Neural cell (in vitro differentiated cells): ENCODE measurements at regions not wholly inside any gene's neighbourhood (a gene's known extent, or its start where the extent isn't known, plus 50 kb on each side); places are given as distances from the start of the nearest gene placed in this dataset.

Experiments used
- EZH2 ChIP-seq: fragments of 200-600, 300-800 bp; shearing (Covaris generic), sonication (generic); IDR thresholded peaks from 2 replicates; pipeline ENCODE4 v1.6.1; 2014; ENCODE audit warnings: antibody characterized with exemption, low read length, borderline replicate concordance, mild to moderate bottlenecking; ENCODE audit not compliant: insufficient read depth, poor library complexity, severe bottlenecking
- MXI1 ChIP-seq: fragments of 450-650 bp; conservative IDR thresholded peaks from 2 replicates; pipeline ENCODE4 v1.6.1; 2014; ENCODE audit warnings: antibody characterized with exemption, mild to moderate bottlenecking; ENCODE audit not compliant: poor library complexity, severe bottlenecking
- POLR2AphosphoS5 ChIP-seq: IDR thresholded peaks from 2 replicates; pipeline ENCODE4 v1.6.1; 2012
- SMC3 ChIP-seq: fragments of 450-650 bp; conservative IDR thresholded peaks from 2 replicates; pipeline ENCODE4 v1.6.1; 2014; ENCODE audit warnings: antibody characterized with exemption, mild to moderate bottlenecking, moderate library complexity; ENCODE audit not compliant: poor library complexity
- TAF1 ChIP-seq: IDR thresholded peaks from 2 replicates; pipeline ENCODE4 v1.6.1; 2012; ENCODE audit warnings: low read depth
- TF ChIP-seq, protein P1 (sequence below): fragments of 450-650 bp; IDR thresholded peaks from 2 replicates; pipeline ENCODE4 v1.5.1; 2014; ENCODE audit warnings: antibody characterized with exemption, mild to moderate bottlenecking, moderate library complexity; ENCODE audit not compliant: poor library complexity, severe bottlenecking
- TF ChIP-seq, protein P2 (sequence below): IDR thresholded peaks from 2 replicates; pipeline ENCODE4 v1.6.1; 2012; ENCODE audit warnings: borderline replicate concordance

DNA sequence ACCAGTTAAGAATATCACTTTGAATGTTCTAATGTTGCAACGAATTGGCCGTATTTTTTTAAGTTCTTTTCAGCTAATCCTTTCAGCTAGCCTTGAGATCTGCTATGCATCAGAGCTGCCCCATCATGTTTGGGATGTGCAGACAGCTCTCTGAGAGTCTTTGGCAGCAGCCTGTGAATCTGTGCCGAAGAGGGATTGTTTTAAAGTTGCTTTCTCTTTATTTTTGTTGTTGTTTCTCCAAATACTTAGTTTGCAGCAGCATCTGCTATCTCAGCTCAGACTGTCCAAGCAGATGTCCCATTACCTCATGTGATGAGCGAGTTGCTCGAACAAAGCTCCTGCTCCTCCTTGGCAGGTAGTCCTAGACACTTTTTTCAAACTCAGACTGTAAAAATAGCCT is 1002.5 kb upstream of the INTU start:
- TF ChIP-seq, protein P1, sequence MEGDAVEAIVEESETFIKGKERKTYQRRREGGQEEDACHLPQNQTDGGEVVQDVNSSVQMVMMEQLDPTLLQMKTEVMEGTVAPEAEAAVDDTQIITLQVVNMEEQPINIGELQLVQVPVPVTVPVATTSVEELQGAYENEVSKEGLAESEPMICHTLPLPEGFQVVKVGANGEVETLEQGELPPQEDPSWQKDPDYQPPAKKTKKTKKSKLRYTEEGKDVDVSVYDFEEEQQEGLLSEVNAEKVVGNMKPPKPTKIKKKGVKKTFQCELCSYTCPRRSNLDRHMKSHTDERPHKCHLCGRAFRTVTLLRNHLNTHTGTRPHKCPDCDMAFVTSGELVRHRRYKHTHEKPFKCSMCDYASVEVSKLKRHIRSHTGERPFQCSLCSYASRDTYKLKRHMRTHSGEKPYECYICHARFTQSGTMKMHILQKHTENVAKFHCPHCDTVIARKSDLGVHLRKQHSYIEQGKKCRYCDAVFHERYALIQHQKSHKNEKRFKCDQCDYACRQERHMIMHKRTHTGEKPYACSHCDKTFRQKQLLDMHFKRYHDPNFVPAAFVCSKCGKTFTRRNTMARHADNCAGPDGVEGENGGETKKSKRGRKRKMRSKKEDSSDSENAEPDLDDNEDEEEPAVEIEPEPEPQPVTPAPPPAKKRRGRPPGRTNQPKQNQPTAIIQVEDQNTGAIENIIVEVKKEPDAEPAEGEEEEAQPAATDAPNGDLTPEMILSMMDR, result no peak
- no peak for TF ChIP-seq POLR2AphosphoS5
- no peak for TF ChIP-seq SMC3
- TF ChIP-seq TAF1, result no peak
- TF ChIP-seq EZH2, result no peak
- TF ChIP-seq, protein P2, sequence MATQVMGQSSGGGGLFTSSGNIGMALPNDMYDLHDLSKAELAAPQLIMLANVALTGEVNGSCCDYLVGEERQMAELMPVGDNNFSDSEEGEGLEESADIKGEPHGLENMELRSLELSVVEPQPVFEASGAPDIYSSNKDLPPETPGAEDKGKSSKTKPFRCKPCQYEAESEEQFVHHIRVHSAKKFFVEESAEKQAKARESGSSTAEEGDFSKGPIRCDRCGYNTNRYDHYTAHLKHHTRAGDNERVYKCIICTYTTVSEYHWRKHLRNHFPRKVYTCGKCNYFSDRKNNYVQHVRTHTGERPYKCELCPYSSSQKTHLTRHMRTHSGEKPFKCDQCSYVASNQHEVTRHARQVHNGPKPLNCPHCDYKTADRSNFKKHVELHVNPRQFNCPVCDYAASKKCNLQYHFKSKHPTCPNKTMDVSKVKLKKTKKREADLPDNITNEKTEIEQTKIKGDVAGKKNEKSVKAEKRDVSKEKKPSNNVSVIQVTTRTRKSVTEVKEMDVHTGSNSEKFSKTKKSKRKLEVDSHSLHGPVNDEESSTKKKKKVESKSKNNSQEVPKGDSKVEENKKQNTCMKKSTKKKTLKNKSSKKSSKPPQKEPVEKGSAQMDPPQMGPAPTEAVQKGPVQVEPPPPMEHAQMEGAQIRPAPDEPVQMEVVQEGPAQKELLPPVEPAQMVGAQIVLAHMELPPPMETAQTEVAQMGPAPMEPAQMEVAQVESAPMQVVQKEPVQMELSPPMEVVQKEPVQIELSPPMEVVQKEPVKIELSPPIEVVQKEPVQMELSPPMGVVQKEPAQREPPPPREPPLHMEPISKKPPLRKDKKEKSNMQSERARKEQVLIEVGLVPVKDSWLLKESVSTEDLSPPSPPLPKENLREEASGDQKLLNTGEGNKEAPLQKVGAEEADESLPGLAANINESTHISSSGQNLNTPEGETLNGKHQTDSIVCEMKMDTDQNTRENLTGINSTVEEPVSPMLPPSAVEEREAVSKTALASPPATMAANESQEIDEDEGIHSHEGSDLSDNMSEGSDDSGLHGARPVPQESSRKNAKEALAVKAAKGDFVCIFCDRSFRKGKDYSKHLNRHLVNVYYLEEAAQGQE, result no peak
- no peak for TF ChIP-seq MXI1
